ENCODE measurements at regions not wholly inside any gene's neighbourhood (a gene's known extent, or its start where the extent isn't known, plus 50 kb on each side); places are given as distances from the start of the nearest gene placed in this dataset.

GRCh38 chr1:241443561-241443960 lies 76.0 kb downstream of the FH start (continued):
- TF ChIP-seq ZBTB40 (IDR thresholded peaks at IDR 0.05; ENCODE audit: borderline replicate concordance) (no peak), FOS (IDR thresholded peaks at IDR 0.05; ENCODE audit: borderline replicate concordance, extremely low read depth, insufficient read length) (no peak), MEF2A (IDR thresholded peaks at IDR 0.05; ENCODE audit: insufficient read depth, low read depth, low read length) (no peak), SPI1 (IDR thresholded peaks at IDR 0.05; ENCODE audit: borderline replicate concordance, insufficient read depth, low read depth, low read length) (no peak), ZNF687 (IDR thresholded peaks at IDR 0.05) (no peak)

All from GM12878 (cell line).